Peyer's patch (tissue), 4 donors: ENCODE measurements at regions not wholly inside any gene's neighbourhood (a gene's known extent, or its start where the extent isn't known, plus 50 kb on each side); places are given as distances from the start of the nearest gene placed in this dataset.

Source experiments
- DNase-seq, 3 donors: peaks; one replicate each; pipeline ENCODE4 v3.0.0-alpha.2; 2017 to 2019
- H3K27ac ChIP-seq, 4 donors: fragments of 200-600 bp; sonication (generic); one replicate each; pipeline ENCODE4 v1.5.1; 2016 to 2019
- H3K27me3 ChIP-seq, 2 donors: fragments of 200-600 bp; sonication (generic); one replicate each; pipeline ENCODE4 v1.5.1; 2019
- H3K36me3 ChIP-seq, 3 donors: fragments of 200-600 bp; sonication (generic); one replicate each; pipeline ENCODE4 v1.5.1; 2016 to 2019
- H3K4me1 ChIP-seq, 4 donors: fragments of 200-600 bp; sonication (generic); one replicate each; pipeline ENCODE4 v1.5.1; 2016 to 2019
- H3K4me3 ChIP-seq, 4 donors: fragments of 200-600 bp; sonication (generic); 1 replicate in 3 of 4; 2 replicates in 1 of 4; pipeline ENCODE4 v1.5.1; 2016 to 2019; ENCODE audit warnings: mild to moderate bottlenecking in 1 of 4
- H3K9me3 ChIP-seq, 4 donors: fragments of 200-600 bp; sonication (generic); one replicate each; pipeline ENCODE4 v1.5.1; 2016 to 2019; ENCODE audit warnings: mild to moderate bottlenecking in 1 of 4
- POLR2A ChIP-seq, 2 donors: fragments of 450-650 bp; IDR thresholded peaks; one replicate each; pipeline ENCODE4 v1.5.1; 2017; ENCODE audit warnings: antibody characterized with exemption in 2 of 2, mild to moderate bottlenecking in 2 of 2, moderate library complexity in 2 of 2
- TF ChIP-seq, protein P1 (sequence below), 6 experiments: fragments of 450-650 bp in 4 of 6; fragments of 200-600 bp in 2 of 6; sonication (generic) in 1 of 6; IDR thresholded peaks; one replicate each; pipeline ENCODE4 v1.5.1; 2017 to 2019; ENCODE audit warnings: antibody characterized with exemption in 6 of 6, mild to moderate bottlenecking in 3 of 6, moderate library complexity in 1 of 6

DNA sequence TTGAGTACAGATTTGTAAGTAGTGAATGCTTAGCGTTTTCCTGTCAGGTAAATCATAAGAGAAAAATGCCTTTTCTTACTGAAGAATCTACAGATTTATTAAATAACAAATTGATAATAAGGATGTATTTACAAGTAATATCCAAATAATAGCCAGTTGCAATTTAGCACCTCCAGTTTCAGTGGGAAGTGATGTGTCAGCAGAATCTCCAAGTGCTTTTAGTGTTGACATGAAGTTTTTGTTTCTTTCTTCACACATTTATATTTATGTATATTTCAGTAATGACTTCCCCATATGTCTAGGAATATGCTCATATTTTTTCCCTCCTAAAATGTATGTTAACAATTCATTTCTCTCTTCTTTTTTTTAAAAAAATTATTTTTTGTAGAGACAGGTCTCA, 229.9 kb upstream of the GRIN3A start:
- no peaks in the 10 kb centered on the region for H3K27me3 ChIP-seq
- no peak overlapping the region for H3K27ac ChIP-seq
- TF ChIP-seq, protein P1, sequence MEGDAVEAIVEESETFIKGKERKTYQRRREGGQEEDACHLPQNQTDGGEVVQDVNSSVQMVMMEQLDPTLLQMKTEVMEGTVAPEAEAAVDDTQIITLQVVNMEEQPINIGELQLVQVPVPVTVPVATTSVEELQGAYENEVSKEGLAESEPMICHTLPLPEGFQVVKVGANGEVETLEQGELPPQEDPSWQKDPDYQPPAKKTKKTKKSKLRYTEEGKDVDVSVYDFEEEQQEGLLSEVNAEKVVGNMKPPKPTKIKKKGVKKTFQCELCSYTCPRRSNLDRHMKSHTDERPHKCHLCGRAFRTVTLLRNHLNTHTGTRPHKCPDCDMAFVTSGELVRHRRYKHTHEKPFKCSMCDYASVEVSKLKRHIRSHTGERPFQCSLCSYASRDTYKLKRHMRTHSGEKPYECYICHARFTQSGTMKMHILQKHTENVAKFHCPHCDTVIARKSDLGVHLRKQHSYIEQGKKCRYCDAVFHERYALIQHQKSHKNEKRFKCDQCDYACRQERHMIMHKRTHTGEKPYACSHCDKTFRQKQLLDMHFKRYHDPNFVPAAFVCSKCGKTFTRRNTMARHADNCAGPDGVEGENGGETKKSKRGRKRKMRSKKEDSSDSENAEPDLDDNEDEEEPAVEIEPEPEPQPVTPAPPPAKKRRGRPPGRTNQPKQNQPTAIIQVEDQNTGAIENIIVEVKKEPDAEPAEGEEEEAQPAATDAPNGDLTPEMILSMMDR (IDR thresholded peaks at IDR 0.05): no peak
- no peak for TF ChIP-seq POLR2A (IDR thresholded peaks at IDR 0.05)
- H3K4me1 ChIP-seq: no peaks in the 10 kb centered on the region
- DNase-seq: no peak
- no peaks in the 10 kb centered on the region for H3K36me3 ChIP-seq
- H3K4me3 ChIP-seq: no peak overlapping the region
- H3K9me3 ChIP-seq: no peaks in the 10 kb centered on the region

DNA sequence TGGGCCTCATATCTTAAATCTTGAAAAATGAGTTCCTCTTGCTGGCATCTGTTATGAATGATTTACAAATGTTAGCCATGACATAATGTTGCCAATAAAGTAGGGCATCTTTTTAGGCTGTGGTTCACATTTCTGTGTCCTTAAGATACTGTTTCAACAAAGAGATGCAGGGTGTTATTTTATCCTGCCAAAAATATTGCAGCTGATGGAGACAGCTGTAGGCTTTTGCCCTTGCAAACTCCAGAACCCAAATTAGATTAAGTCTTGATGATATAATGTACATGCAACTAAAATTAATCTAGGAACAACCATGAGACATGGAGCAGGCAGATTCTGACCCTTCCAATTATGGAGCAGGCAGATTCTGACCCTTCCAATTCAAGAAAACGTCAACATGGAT, 228.2 kb upstream of the GRIN3A start:
- no peak for DNase-seq
- Histone ChIP-seq H3K4me1 (no peaks in the 10 kb centered on the region), H3K36me3 (no peaks in the 10 kb centered on the region), H3K9me3 (no peaks in the 10 kb centered on the region), H3K27ac (no peak overlapping the region), H3K27me3 (no peaks in the 10 kb centered on the region), H3K4me3 (no peak overlapping the region)
- TF ChIP-seq POLR2A (IDR thresholded peaks at IDR 0.05): no peak
- TF ChIP-seq, protein P1 (IDR thresholded peaks at IDR 0.05): no peak

DNA sequence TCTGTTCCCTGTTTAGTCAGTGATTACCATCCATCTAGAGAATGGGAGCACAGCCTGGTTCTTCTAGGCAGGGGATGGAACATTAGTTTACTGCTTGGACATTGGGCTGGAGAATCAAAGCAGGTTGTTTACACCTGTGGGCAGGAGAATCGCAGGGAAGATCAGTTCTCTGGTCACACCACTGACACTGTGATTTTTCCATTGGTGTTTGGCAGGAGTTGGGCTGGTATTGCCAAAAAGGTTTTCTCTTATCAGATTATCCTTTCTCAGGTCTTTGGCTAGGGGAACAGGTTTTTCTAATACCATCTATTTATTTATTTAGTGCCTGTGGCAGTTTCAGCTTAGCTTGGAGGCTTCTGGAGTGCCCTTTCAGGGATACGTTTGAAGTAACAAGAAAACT, 219.3 kb upstream of the GRIN3A start:
- no peaks in the 10 kb centered on the region for H3K27me3 ChIP-seq
- no peaks in the 10 kb centered on the region for H3K9me3 ChIP-seq
- H3K4me3 ChIP-seq: no peak overlapping the region
- no peak for TF ChIP-seq POLR2A (IDR thresholded peaks at IDR 0.05)
- TF ChIP-seq, protein P1 (IDR thresholded peaks at IDR 0.05): no peak
- no peaks in the 10 kb centered on the region for H3K36me3 ChIP-seq
- no peaks in the 10 kb centered on the region for H3K4me1 ChIP-seq
- no peak for DNase-seq
- no peak overlapping the region for H3K27ac ChIP-seq

DNA sequence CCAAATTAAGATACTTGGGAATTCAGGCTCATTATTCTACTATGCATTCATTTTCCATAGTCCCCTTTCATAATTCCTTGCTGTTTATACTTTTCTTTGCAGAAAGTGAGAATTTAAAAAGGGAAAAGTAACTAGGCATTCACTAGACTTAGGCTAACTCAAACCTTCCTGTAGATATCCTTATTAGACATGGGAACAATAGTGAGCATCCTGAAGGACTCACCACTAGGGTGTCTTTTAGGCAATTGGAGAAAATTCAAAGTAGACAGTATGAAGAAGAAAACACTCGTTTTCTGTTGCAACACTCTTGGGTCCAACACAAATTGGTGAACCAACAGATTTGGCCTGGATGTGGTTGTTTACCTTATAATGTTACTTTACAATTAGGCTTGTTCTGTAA, 213.2 kb upstream of the GRIN3A start:
- no peaks in the 10 kb centered on the region for H3K27me3 ChIP-seq
- no peaks in the 10 kb centered on the region for H3K9me3 ChIP-seq
- H3K27ac ChIP-seq: no peak overlapping the region
- TF ChIP-seq, protein P1 (IDR thresholded peaks at IDR 0.05): no peak
- no peak for TF ChIP-seq POLR2A (IDR thresholded peaks at IDR 0.05)
- H3K4me3 ChIP-seq: no peak overlapping the region
- H3K4me1 ChIP-seq: no peaks in the 10 kb centered on the region
- no peak for DNase-seq
- no peaks in the 10 kb centered on the region for H3K36me3 ChIP-seq

DNA sequence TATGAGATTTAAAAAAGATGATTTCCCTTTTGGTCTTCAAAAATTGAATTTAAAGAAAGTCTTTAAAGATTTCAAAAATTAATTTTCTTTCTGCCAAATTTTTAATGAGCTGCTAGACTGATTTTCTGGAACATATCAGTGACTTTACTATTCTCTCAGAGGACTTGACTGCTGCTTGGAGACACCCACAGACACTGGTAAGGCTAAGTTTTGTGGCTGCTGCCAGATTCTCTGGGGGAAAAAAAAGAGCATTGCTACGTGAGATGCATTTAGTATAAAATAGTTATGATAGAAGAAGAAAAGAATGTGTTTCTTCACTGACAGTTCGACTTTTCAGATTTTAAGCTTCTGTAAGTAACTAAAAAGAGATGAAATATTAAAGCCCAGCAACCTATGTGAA, 193.3 kb upstream of the GRIN3A start:
- TF ChIP-seq POLR2A (IDR thresholded peaks at IDR 0.05): no peak
- TF ChIP-seq, protein P1 (IDR thresholded peaks at IDR 0.05): no peak
- Histone ChIP-seq H3K27me3 (no peaks in the 10 kb centered on the region), H3K4me1 (no peaks in the 10 kb centered on the region), H3K27ac (no peak overlapping the region), H3K36me3 (no peaks in the 10 kb centered on the region), H3K4me3 (no peak overlapping the region), H3K9me3 (no peaks in the 10 kb centered on the region)
- DNase-seq: no peak

DNA sequence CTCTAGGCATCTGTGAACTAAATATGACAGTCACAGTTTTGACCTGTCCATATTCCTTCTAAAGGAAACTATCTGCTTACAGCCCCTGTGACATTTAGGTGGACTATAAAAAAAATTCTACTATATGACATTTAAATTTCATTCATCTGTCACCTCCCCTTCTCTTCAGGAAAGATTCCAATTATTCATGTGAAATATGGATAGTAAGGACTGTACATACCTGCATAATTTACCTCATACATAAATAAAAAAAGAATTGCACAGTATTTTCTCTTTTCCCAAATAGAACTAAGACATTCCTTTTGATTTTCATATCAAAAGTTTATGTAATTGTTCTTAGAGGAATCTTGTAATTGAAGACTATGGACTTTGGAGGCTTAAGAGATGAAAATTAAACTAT, 192.3 kb upstream of the GRIN3A start:
- DNase-seq: no peak
- no peak for TF ChIP-seq POLR2A (IDR thresholded peaks at IDR 0.05)
- TF ChIP-seq, protein P1 (IDR thresholded peaks at IDR 0.05): no peak
- no peaks in the 10 kb centered on the region for H3K4me1 ChIP-seq
- no peak overlapping the region for H3K27ac ChIP-seq
- no peaks in the 10 kb centered on the region for H3K27me3 ChIP-seq
- no peaks in the 10 kb centered on the region for H3K36me3 ChIP-seq
- H3K9me3 ChIP-seq: no peaks in the 10 kb centered on the region
- no peak overlapping the region for H3K4me3 ChIP-seq
